Brain microvascular endothelial cell (primary cell): ENCODE measurements at regions not wholly inside any gene's neighbourhood (a gene's known extent, or its start where the extent isn't known, plus 50 kb on each side); places are given as distances from the start of the nearest gene placed in this dataset.

Experiments
- DNase-seq: peaks from one replicate; pipeline ENCODE4 v3.0.0-alpha.2; 2020
- H3K27ac ChIP-seq: fragments of 250-450 bp; sonication (Bioruptor Pico); 2 replicates; pipeline ENCODE4 v1.5.1; 2020; ENCODE audit warnings: mild to moderate bottlenecking, moderate library complexity
- H3K27me3 ChIP-seq: fragments of 250-450 bp; sonication (Bioruptor Pico); replicated peaks from 2 replicates; pipeline ENCODE4 v1.5.1; 2020; ENCODE audit warnings: mild to moderate bottlenecking
- H3K36me3 ChIP-seq: fragments of 250-450 bp; sonication (Bioruptor Pico); replicated peaks from 2 replicates; pipeline ENCODE4 v1.5.1; 2020; ENCODE audit warnings: mild to moderate bottlenecking
- H3K4me3 ChIP-seq: 2 replicates; pipeline ENCODE4 v1.5.1; 2011; ENCODE audit warnings: low read depth, mild to moderate bottlenecking, control low read depth, low read length, moderate library complexity
- in situ Hi-C: cut with HindIII; loops from 2 replicates; pipeline ENCODE4 v1.10.0; 2017; ENCODE audit warnings: low sequenced_read_pairs, low pct_ligation_motif_present
- TF ChIP-seq, protein P1 (sequence below): IDR thresholded peaks from 2 replicates; pipeline ENCODE4 v1.5.1; 2011; ENCODE audit warnings: low read depth, mild to moderate bottlenecking, moderate library complexity, low read length, control low read depth, inconsistent platforms; ENCODE audit errors: missing control alignments

DNA sequence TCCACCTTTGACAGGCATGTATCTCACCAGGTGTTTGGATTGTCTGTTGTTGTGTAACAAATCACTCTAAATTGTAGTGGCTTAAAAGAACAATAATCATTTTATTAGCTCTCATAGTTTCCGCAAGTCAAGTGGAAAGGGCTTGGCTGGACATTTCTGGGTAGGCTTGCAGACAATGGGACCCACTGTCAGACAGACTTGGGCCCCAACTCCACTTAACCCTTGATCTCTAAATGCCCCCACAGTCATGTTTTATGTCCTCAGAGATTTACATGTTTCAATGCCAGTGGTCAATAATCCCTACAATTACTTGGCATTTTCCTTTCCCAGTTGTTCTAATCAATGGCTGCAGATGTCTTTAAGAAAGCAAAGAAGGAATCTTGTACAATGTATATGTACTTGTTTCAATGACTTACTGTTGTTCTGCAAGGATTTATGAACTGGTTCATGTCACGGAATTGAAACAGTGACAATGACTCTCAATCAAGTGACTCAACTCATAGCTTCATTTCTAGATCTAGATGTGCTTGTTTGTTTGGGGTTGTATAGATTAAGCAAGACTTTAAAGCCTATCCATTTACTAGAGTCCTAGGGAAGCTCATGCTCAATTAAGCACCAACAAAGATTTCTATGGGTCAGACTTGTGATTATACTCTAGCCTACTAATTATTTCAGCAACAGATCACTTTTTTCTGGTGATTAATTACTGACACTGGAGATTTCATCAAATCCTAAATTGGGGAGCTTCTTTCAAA, 510.1 kb upstream of the NBEA start:
- in situ Hi-C loops: no loop called here
- Histone ChIP-seq H3K27me3 (no peaks in the 10 kb centered on the region), H3K36me3 (no peaks in the 10 kb centered on the region), H3K4me3 (no peak overlapping the region), H3K27ac (no peak overlapping the region)
- DNase-seq: no peak
- TF ChIP-seq, protein P1, sequence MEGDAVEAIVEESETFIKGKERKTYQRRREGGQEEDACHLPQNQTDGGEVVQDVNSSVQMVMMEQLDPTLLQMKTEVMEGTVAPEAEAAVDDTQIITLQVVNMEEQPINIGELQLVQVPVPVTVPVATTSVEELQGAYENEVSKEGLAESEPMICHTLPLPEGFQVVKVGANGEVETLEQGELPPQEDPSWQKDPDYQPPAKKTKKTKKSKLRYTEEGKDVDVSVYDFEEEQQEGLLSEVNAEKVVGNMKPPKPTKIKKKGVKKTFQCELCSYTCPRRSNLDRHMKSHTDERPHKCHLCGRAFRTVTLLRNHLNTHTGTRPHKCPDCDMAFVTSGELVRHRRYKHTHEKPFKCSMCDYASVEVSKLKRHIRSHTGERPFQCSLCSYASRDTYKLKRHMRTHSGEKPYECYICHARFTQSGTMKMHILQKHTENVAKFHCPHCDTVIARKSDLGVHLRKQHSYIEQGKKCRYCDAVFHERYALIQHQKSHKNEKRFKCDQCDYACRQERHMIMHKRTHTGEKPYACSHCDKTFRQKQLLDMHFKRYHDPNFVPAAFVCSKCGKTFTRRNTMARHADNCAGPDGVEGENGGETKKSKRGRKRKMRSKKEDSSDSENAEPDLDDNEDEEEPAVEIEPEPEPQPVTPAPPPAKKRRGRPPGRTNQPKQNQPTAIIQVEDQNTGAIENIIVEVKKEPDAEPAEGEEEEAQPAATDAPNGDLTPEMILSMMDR: no peak

DNA sequence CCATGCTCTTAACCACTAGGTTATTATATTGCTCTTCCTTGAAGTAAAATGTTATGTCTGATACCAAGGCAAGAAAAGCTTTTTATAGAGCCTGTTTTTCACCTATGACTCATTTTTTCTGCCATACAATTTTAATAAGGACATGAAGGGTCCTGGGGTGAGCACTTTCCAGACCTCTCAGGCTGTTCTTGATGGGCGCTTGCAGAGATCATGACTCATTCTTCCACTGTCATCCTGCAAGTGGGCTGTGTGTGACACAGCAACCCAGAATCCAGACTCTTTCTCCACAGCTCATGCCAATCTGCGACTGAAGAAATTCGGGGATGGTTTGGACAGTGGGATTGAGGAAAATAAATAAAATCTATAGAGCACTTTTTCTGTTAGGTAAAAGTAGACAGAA, 506.7 kb upstream of the NBEA start:
- H3K27ac ChIP-seq: no peak overlapping the region
- H3K27me3 ChIP-seq: no peaks in the 10 kb centered on the region
- peak; percentile 56 for DNase-seq
- TF ChIP-seq, protein P1: no peak
- H3K36me3 ChIP-seq: no peaks in the 10 kb centered on the region
- no peak overlapping the region for H3K4me3 ChIP-seq
- in situ Hi-C loops: no loop called here

DNA sequence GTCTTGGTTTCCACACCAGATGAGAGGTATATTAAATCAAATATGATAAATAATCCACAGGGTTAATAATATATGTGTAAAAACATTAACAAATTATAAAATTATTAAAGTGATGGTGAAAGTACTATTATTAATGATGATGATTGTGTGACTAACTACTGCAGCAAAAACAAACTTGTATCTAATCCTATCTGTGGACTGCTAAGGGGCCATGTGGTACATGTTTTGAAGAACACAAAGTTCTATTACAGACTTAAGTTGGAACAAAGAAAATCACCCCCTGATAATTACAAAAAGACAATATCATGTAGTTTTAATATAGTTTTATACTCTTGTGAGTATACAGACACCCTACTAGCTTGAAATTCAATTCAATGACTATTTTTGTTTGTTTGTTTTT, 504.2 kb upstream of the NBEA start:
- in situ Hi-C loops: no loop called here
- Histone ChIP-seq H3K36me3 (no peaks in the 10 kb centered on the region), H3K27ac (no peak overlapping the region), H3K27me3 (no peaks in the 10 kb centered on the region), H3K4me3 (no peak overlapping the region)
- no peak for DNase-seq
- TF ChIP-seq, protein P1: no peak

DNA sequence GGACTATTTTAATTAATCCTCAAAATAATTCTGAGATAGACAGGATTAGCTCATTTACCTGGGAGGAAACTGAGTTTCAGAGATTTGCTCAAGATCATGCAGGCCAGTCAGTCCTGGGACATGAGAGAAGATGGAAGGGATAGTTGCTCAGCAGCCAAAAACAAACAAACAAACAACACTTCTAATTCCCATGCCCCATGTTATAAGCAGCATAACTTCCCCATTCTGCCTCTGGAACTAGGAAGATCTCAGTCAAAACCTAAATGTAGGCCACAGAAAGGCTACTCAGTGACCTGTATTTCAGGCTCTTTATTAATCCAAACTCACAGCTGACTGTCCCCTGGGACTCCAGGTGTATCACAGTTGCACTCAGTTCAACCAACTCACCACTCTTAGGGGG, 489.2 kb upstream of the NBEA start:
- in situ Hi-C loops: no loop called here
- TF ChIP-seq, protein P1: no peak
- Histone ChIP-seq H3K27ac (no peak overlapping the region), H3K27me3 (no peaks in the 10 kb centered on the region), H3K4me3 (no peak overlapping the region), H3K36me3 (no peaks in the 10 kb centered on the region)
- DNase-seq: no peak

DNA sequence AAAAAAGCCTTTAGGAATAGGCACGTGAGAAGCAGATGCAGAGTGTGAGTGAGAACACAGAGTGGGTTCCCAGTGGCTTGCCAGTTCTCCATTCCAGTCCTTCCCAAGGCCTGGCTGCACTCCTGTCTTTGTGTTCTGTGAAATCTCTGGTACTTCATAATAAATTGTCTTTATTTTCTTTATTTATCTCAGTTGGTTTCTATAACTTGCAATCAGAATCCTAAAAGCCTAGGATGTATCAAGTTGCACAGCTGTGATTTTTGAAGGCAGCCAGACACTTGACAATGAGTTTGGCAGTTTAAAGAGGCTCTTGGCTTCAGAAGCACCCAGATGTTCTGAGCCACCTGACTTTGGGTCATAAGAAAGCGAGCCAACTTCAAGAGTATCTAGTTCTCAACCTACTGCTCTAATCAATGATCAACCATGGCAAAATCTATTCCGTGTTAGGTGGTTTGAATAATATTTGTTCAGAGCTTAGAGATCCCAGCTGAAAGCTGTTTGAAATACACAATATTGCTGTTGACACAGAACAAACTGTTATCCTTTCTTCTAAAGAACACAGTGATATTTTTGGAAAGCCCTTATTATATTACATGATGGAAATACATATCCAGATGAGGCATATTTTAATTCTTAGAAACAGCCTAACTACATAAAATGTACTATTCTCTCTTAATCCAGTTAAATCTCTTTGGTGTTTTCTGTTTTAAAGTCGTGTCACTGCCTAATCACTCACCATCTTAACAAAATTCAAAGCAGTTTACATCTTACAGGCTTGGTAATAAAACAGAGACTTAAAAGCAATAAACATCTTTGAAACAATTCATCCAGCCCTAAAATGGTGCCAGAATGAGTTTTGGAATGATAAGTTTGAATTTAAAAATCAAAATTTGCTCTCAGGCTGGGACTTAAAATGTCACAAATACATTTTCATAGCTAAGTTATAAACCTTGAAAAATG, 483.0 kb upstream of the NBEA start:
- TF ChIP-seq, protein P1: no peak
- no peak overlapping the region for H3K27ac ChIP-seq
- DNase-seq: no peak
- H3K36me3 ChIP-seq: no peaks in the 10 kb centered on the region
- in situ Hi-C loops: no loop called here
- no peak overlapping the region for H3K4me3 ChIP-seq
- H3K27me3 ChIP-seq: no peaks in the 10 kb centered on the region
